Forelimb muscle (tissue), 1 donor: ENCODE measurements at regions not wholly inside any gene's neighbourhood (a gene's known extent, or its start where the extent isn't known, plus 50 kb on each side); places are given as distances from the start of the nearest gene placed in this dataset.
"Not testable (repeated sequence)": the region's sequence is repeated elsewhere in the genome, so short reads cannot be mapped to it uniquely, and the experiment has no call there.

Experiments
- DNase-seq: peaks from one replicate; pipeline ENCODE4 v3.0.0-alpha.2; 2013; ENCODE audit warnings: low read depth

DNA sequence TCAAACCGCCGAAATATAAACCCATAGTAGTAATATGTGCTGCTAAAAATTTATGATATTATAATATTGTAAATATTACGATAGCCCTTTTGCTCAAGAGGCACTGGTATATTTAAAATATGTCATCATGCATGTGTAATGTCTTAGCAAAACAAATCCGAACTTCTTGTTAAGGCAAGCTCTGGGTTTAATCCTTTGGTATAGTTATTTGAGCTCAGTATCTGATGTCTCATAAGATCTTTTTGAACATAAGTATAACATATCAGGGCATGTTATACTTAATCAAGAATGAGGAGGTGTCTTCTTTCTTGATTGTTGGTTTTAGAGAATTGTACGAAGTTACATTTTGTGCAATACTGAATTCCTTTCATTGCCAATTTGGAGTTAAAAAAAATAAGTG is 154.1 kb upstream of the CBLB start:
- no peak for DNase-seq

DNA sequence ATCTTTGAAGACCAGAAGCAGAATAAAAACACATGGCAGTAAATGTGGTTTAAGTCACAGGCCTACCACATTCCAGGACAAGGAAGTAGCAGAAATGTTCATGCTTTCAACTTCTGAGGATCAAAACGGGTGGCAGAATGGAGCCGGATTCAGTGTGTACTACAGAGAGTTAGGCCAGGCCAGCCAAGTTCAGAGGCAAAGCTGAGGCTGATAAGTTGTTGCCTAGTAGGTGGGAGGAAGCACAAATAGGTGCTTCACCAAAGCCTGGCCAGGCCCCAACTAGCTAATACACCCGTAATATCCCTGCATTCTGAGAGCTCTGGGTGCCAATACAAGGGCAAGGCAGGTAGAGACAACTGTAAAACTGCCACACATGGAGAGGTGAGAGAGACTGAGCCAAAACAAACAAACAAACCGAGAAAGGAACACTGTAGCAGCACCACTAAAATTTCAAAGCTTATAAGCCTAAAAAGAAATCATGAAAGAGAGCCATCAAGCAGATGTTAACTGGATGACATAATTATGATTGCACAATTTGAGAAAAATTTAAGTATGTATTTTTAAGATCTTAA is 156.4 kb upstream of the CBLB start:
- no peak for DNase-seq

DNA sequence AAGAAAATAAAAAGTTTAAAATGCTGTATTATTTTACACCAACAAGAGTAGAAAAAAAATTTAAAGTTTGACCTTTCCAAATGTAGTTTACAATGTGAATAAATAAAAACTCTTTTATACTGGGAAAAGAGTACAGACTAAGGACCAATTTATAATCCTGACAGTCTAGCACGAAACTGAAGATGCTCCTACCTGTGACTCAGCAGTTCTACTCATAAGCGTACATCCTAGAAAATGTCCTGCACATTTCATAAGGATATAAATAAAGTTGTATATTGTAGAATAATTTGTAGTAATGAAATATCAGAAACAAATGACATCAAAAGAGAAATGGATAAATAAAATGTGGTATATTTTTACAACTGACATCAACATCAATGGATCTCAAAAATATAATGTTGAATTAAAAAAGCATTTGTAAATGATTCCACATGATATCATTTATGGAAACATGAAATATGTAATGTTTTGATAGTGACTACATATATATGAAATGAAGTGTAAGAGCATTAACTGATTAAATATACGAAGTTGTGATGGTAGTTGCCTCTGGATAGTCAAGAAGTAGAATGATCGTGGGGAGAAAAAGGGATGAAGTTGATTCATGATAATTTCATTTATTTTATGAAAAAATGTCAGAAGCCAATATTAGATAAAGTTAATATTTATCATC is 161.3 kb upstream of the CBLB start:
- no peak for DNase-seq

DNA sequence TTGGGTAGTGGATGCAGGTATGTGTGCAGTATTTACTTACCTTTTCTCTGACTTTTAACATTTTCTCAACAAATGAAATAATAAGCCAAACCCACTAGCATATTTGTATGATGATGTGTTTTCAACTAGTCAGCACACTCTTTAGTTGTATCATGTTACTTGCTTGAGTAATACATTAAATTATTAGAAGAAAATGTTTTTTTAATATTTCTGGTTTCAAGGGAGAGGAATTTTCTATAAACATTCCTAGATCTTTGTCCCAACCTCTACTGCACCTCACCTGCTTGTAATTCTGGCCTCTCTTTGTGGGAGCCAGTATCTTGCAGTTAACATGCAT is 161.8 kb upstream of the CBLB start:
- DNase-seq: no peak

DNA sequence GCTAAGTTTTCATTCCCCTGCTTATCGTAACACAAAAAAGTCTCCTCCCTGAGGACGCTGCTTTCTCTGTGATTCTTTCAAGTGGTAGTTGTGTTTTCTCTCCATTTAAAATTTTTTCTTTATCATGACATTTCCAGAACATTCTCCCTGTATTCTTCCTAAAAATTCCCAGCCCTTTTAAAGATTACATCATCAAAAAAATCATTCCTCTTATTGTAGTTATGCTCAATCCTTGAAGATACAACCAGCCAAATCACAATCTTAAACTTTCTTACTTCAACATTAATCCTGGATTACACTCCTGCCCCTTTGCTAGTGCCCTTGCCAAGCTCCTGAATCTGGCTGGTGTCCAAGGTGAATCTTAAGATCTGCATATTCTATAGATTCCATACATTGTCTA is 163.7 kb upstream of the CBLB start:
- no peak for DNase-seq

DNA sequence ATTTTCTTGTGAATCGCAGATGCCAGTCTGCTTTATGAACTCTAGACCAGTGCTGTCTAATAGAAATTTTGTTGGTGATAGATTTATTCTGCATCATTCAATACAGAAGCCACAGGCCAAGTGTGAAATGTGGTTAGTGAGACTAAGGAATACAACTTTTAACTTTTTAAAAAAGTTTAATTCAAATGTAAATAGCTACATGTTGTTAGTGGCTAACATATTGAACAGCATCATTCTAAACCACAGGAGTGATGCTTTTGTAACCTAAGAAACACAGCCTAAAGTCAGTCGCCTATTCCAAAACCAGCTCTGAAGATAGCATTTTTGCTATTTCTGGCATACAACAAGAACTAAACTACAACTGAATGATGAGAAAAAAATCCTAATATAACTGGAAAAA is 164.8 kb upstream of the CBLB start:
- no peak for DNase-seq

DNA sequence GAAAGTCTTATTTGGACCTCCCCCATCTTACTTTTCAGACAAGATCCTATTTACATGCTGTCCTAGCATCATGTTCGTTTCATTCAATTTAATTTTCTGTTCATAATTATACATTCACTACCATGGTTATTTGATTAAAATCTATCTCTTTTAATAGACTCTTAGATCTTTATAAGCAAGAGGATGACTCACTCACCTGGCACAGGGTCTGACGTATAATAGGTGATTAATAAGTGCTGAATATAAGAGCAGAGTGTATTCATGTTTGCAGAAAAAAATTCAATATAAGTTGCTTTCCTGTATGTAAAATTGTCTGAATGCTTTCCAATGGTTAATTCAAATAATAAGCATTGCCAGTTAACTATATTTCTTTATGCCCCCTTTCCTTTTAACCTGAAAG is 165.5 kb upstream of the CBLB start:
- no peak for DNase-seq

DNA sequence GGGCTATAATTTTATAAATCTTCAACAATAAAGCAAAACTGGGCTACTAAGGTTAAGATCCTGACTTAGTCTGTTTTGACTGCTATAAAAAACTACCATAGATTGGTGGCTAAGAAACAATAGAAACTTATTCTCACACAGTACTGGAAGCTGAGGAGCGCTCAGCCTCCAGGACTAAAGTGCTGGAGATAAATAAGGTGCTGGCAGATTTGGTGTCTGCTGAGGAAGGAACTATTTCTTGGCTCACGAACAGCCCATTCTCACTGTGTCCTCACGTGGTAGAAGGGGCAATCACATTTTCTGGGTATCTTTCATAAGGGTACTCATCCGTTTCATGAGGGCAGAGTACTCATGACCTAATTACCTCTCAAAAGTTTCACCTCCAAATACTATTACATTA is 166.8 kb upstream of the CBLB start:
- DNase-seq: no peak

DNA sequence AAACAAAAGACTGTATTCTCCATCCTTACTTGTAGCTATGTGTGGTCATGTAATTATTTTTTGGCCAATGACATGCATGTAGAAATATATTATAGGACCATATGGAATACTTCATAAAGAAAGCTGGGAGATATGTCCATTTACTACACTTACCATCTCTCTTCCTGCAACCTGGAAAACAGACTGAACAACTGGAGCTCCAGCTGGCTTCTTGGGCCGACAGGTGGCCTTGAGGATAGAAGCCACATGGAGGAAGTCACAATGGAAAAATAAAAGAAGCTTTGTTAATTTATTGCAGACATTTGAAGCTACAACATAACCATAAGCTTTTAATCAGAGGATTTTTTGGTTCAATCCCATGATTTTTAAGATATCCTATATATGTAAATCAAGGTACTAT is 167.9 kb upstream of the CBLB start:
- DNase-seq: no peak

DNA sequence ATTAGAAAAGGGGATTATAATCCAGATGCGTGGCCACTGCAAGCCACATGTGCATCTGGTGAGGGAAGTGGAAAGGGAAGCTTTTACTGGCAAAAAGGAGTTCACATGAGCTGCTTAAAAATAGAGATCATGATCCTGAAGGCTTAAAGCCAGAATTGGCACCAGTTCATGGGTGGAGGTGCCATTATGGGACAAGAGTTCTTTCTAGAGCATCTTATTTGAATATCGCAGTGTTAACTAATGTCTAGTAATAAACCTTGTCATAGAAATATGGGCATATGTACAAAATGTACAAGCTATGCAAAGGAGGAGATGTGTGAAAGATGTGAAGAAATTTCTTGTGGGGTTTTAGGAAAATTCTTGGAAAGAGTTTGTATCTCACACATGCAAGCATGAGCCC is 178.4 kb upstream of the CBLB start:
- DNase-seq: no peak

DNA sequence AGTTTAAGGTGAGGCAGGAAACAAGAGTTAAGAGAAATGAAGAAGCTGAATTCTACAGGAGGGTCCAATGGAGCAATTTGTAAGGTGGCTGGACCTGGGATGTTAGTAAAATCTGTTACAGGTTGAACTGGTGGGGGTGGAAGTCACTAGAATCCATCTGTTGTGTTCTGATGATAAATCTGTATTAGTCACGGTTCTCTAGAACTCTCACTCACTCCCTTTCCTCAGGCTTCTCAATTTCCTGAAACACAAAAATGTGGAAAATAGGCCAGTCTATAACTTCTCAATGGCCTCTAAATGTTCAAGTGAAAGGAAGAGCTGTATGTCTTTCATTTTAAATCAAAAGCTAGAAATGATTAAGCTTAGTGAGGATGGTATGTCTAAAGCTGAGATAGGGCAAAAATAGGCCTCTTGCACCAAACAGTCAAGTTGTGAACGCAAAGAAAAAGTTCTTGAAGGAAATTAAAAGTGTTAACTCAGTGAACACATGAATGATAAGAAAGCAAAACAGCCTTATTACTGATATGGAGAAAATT is 180.2 kb upstream of the CBLB start:
- no peak for DNase-seq

DNA sequence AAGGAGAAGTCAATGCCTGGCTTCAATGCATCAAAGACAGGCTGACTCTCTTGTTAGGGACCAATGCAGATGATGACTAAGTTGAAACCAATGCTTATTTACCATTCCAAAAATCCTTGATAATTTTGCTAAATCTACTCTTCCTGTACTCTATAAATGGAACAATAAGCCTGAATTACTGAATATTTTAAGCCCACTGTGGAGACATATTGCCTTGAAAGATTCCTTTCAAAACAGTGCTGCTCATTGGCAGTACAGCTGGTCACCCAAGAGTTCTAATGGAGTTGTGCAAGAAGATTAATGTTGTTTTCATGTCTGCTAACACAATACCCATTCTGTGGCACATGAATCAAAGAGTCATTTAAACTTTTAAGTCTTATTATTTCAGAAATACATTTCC is 181.0 kb upstream of the CBLB start:
- no peak for DNase-seq

DNA sequence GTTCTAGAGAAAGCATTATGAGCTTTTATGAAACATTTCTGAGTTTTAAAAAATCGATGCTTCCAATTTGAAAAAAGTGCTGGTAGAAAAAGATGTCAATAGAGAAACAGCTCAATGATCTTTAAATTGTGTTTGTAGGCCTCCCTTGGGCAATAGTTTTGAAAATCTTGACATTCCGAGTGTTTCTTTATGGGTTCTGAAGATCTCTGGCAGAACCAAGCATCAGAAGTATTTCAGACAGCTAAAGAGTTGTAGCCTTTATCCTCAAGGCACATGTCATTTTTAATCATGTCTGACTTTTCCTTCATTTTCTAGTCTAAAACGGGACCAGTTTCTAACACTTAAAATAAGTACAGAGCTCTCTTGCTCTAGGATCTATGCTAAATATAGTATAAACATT is 188.1 kb upstream of the CBLB start:
- no peak for DNase-seq

DNA sequence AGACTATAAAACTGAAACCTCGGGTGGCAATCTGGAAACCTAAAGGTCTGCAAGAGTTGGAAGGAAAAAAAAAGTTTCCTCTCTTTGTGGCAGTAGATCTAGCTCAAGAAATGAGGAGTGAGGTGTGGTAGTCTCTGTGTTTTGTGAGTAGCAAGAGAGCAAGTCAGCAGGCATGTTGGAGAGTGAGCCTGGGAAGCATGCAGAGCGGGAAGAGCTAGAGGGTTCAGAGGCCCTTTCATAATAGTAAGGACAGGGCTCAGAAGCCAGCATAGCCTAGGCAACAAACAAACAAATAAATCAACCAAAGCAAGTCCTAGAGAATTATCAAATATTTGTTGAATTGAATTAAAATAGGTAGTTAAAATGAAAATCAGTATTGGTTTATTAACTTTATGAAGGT is 189.7 kb upstream of the CBLB start:
- DNase-seq: no peak

DNA sequence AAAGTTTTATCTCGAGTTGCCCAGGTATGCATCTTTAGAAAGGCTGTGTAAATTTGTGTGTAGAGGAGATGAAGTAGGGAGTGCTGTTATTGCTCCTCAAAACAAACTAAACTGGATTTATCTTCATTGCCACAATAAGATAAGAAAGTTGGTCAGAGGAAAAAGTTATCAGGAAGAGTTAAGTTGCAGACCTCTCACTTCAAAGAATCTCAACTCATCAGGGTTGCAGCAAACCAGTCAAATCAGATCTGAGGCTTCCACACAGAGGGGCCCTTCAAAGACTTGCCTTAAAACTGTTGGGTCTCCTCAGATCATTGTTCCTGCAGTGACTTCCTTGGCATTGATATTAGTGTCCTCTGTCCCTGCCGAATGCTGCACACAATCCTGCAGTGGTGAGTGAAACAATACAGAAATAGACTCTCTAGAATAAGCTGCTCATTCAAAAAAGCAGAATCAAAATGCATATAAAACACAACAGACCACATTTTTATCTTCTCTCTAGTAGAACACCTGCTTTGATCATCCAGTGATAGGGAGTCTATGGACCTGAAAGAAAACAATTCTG is 191.2 kb upstream of the CBLB start:
- DNase-seq: no peak

DNA sequence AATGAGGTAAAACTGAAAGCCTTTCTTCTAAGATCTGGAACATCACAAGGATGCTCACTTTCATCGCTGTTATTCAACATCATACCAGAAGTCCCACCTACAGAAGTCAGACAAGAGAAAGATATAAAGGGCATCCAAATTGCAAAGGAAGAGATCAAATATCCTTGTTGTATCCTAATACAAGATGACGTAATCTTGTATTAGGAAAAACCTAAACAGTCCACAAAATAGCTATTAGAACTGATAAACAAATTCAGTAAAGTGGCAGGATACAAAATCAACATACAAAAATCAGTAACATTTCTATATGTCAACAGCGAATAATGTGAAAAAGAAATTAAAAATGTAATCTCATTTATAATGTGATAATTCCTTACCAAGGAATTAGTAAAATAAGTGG is 195.1 kb upstream of the CBLB start:
- DNase-seq: no peak

DNA sequence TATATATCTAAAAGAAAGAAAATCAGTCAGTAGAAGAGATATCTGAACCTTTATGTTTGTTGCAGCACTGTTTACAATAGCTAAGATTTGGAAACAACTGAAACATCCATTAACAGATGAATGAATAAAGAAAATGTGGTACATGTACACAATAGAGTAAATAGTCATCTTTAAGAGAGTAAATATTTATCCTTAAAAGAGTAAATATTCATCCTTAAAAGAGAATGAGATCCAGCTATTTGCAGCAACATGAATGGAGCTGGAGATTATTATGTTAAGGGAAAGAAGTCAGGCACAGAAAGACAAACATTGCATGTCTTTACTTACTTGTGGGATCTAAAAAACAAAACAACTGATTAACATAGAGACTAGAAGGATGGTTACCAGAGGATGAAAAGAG is 197.0 kb upstream of the CBLB start:
- no peak for DNase-seq

DNA sequence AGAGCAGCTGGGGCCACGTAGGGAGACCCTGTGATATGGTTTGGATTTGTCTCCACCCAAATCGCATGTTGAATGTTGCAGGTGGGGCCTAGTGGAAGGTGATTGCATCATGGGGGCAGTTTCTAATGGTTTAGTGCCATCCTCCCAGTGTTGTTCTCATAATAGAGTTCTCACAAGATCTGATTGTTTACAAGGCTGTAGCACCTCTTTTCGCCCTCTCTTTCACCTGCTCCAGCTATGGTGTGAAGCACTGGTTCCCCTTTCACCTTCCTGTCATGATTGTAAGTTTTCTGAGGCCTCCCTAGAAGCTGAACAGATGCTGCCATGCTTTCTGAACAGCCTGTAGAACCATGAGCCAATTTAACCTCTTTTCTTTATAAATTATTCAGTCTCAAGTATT is 198.9 kb upstream of the CBLB start:
- no peak for DNase-seq

DNA sequence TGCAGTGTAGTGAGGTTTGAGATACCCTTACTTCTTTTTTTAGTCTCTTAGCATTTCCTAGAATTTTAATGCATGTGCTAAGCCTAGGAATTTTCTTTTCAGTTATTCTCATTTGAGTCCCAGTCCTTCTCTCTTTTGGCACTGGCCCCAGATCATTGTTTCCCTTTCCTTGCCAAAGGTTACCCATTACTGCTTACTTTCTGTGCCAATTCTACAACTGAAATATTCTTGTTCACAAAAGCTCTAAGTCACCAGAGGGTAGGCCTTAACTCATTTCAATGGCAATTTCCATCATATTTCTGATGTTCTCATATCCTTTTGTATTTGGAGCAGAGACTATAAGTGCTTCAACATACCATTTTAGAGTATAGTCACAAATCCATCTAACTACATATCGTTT is 199.6 kb upstream of the CBLB start:
- no peak for DNase-seq

DNA sequence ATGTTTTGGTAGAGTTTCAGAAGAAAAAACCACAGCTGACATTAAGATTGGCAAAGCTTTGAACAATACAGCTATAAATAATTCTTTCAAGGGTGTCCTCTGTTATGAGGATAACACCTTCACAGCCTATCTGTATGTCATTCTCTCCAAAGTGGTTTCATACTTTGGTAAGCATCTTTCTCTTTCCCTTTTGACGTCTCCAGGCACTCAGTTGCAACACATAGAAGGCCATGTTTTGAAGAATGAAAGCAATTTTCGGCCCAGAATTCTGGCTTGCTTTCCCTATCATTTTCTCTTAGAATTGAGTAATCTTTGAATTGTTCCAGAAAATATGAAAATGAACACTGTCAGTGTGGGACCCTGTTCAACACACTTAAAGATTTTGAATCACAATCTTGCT is 200.0 kb upstream of the CBLB start:
- peak; percentile 46 for DNase-seq

DNA sequence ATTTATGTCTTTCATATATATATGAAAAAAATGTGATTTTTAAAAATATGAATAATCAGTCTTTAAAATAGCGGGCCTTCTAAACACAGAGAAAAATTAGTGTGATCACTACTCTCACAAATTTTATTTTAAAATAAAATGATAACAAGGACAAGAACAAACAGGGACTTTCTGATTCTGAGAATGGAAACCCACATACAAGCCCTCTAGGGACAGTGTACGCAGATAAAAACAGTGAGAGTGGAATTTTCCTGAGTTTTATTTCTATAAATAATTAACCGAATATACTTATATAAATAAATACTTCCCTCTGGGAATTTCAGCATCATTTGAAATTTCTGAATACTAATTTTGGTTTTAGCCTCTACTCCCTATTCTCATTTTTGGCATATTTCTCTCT is 201.4 kb upstream of the CBLB start:
- no peak for DNase-seq

DNA sequence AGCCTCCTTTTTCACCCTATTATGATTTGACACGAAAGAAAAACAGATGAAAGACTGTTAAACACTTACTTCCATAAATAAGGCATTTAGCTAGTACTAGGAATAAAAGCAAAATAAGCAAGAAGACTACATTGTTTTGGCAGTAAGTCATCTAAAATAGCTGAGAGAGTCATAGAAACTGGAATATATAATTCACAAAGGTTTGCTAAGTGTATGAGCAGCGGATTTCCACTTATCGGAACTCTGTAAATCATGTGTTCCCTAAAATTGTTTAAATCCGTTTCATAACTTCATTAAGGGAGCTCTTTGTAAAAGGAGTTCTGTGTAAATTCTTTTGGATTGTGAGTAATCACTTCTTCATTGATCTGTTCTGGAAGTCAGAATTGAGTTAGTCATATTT is 202.5 kb upstream of the CBLB start:
- DNase-seq: no peak

DNA sequence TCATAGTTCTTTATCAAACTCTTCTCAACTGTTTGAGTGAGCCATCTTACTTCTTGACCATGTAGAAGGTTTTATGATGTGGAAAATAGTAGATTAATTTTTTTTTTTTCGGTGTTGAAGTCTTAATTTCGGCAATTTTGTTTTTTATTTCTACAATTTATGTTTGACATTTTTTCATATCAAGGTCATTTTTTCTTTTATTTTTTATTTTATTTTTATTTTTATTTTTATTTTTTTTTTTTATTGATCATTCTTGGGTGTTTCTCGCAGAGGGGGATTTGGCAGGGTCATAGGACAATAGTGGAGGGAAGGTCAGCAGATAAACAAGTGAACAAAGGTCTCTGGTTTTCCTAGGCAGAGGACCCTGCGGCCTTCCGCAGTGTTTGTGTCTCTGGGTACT is 203.8 kb upstream of the CBLB start:
- not testable (repeated sequence) for DNase-seq

DNA sequence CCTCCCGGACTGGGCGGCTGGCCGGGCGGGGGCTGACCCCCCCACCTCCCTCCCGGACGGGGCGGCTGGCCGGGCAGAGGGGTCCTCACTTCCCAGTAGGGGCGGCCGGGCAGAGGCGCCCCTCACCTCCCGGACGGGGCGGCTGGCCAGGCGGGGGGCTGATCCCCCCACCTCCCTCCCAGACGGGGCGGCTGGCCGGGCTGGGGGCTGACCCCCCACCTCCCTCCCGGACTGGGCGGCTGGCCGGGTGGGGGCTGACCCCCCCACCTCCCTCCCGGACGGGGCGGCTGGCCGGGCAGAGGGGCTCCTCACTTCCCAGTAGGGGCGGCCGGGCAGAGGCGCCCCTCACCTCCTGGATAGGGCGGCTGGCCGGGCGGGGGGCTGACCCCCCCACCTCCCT is 205.0 kb upstream of the CBLB start:
- not testable (repeated sequence) for DNase-seq
